Naive thymus-derived CD8-positive, alpha-beta T cell (primary cell): ENCODE measurements at regions not wholly inside any gene's neighbourhood (a gene's known extent, or its start where the extent isn't known, plus 50 kb on each side); places are given as distances from the start of the nearest gene placed in this dataset.

ENCODE experiments used
- ATAC-seq, 2 donors: fragments of 150-1000 bp; cut with Tn5 transposase in 1 of 2; sonication (Bioruptor Pico), chemical (Tn5 transposase) in 1 of 2; 1 replicate in 1 of 2; 2 replicates in 1 of 2; pipeline ENCODE4 v1.10.0; 2021; ENCODE audit warnings: mild to moderate bottlenecking in 2 of 2, moderate library complexity in 2 of 2
- POLR2A ChIA-PET: fragments of 350-600 bp; sonication (Branson Sonifier 250); formaldehyde crosslinking; loops from one replicate; lab custom pipeline; 2021; ENCODE audit warnings: antibody characterized with exemption; lab: Charles Lee
- DNase-seq, 10 donors: peaks; one replicate each; pipeline versions ENCODE4 v3.0.0 to v3.0.0-alpha.2; 2020 to 2022
- H3K27ac Mint-ChIP-seq, 10 donors: one replicate each; pipeline ENCODE4 v1.8.0; 2020 to 2022; ENCODE audit warnings: mild to moderate bottlenecking in 10 of 10, mixed read lengths in 10 of 10, moderate library complexity in 4 of 10, inconsistent platforms in 1 of 10
- H3K27me3 Mint-ChIP-seq, 5 donors: one replicate each; pipeline ENCODE4 v1.8.0; 2021 to 2022; ENCODE audit warnings: mixed read lengths in 5 of 5
- H3K36me3 Mint-ChIP-seq, 3 donors: one replicate each; pipeline ENCODE4 v1.8.0; 2020 to 2022; ENCODE audit warnings: mixed read lengths in 3 of 3, mild to moderate bottlenecking in 2 of 3, inconsistent platforms in 1 of 3
- H3K4me1 Mint-ChIP-seq, 4 donors: one replicate each; pipeline ENCODE4 v1.8.0; 2021 to 2022; ENCODE audit warnings: mixed read lengths in 4 of 4
- H3K4me3 Mint-ChIP-seq, 10 donors: one replicate each; pipeline ENCODE4 v1.8.0; 2020 to 2022; ENCODE audit warnings: mild to moderate bottlenecking in 10 of 10, mixed read lengths in 10 of 10, moderate library complexity in 6 of 10, inconsistent platforms in 1 of 10
- H3K9me3 Mint-ChIP-seq, 9 donors: one replicate each; pipeline ENCODE4 v1.8.0; 2020 to 2022; ENCODE audit warnings: mixed read lengths in 9 of 9, mild to moderate bottlenecking in 3 of 9, inconsistent platforms in 1 of 9, moderate library complexity in 1 of 9

- no peak overlapping the region for H3K4me3 Mint-ChIP-seq
- ATAC-seq = no peak
- peaks cover 0 to 2% (median 0%) of the 10 kb centered on the region in 4 donors for H3K4me1 Mint-ChIP-seq
Measured at GRCh38 chr1:90106311-90106710, 111.4 kb downstream of the ZNF326 start.

DNA sequence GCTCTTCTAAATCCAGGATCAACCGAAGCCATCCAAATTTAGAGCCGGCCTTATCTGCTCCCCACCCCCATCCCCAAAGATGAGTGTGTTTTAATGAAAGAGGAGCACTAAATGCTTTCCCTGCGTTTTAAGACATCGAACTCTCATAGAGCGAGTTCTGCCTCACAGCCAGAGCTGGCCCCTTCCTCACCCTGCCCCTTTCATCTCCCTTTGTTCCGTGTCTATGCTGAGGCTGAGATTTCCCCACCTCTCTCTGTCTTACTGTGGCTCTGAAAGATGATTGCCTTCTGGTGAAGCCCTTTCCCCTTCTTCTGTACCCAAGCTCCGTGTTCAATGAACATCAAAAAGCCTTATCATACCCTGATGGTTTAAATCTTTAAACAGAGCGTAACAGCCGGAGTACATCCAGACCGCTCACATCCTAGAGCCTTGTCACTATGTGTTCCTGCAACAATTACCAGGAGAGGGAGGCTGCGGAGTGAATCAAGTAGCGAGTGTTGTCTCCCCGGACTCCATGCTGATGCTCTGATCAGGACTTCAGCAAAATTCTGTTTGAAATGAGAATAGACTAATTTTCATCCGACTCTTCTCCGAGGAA is 110.1 kb downstream of the ZNF326 start:
- no peak overlapping the region for H3K27ac Mint-ChIP-seq
- H3K36me3 Mint-ChIP-seq = no peaks in the 10 kb centered on the region
- H3K4me1 Mint-ChIP-seq = peaks cover 0 to 2% (median 0%) of the 10 kb centered on the region in 4 donors
- H3K27me3 Mint-ChIP-seq = peaks cover 0 to 14% (median 8%) of the 10 kb centered on the region in 5 donors
- no peak for DNase-seq
- POLR2A ChIA-PET = no interaction called here
- no peak overlapping the region for H3K4me3 Mint-ChIP-seq
- ATAC-seq = no peak
- no peaks in the 10 kb centered on the region for H3K9me3 Mint-ChIP-seq

More at GRCh38 chr1:90106311-90106710, 111.4 kb downstream of the ZNF326 start:
- H3K9me3 Mint-ChIP-seq = no peaks in the 10 kb centered on the region
- H3K27ac Mint-ChIP-seq = no peak overlapping the region
- peaks cover 0 to 18% (median 8%) of the 10 kb centered on the region in 5 donors for H3K27me3 Mint-ChIP-seq
- POLR2A ChIA-PET = no interaction called here
- no peak for DNase-seq
- H3K36me3 Mint-ChIP-seq = no peaks in the 10 kb centered on the region

- Mint-ChIP-seq H3K4me1 (peaks cover 0 to 2% (median 0%) of the 10 kb centered on the region in 4 donors), H3K27ac (no peak overlapping the region)
Measured at GRCh38 chr1:90100566-90100965, 105.7 kb downstream of the ZNF326 start.

DNA sequence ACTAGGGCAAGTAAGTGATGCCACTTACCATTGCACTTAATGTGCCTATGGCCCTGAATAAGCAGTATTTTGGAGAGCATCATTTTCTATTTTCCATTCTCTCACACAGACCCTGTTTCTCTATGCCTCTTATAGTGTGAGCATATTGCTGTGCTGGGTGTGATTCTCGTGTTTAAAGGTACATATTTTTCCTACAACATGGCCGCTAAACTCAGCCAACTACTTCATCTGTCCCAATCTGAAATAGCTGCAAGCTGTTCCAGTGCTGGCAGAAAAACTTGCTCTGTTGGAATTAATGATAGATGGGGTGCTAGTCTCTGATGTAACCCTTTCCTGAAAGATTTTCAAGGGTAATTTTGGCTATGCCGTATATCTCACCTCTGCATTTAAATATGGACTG is 97.5 kb downstream of the ZNF326 start:
- Mint-ChIP-seq H3K9me3 (peaks cover 0 to 20% (median 4%) of the 10 kb centered on the region in 9 donors), H3K4me3 (no peak overlapping the region), H3K36me3 (peaks cover 0 to 5% (median 0%) of the 10 kb centered on the region in 3 donors), H3K4me1 (no peaks in the 10 kb centered on the region), H3K27ac (no peak overlapping the region), H3K27me3 (peaks cover 17 to 49% (median 20%) of the 10 kb centered on the region in 5 donors)
- no peak for DNase-seq
- POLR2A ChIA-PET = no interaction called here
- no peak for ATAC-seq

More at GRCh38 chr1:90100566-90100965, 105.7 kb downstream of the ZNF326 start:
- no peaks in the 10 kb centered on the region for H3K27me3 Mint-ChIP-seq
- DNase-seq (no peak), ATAC-seq (no peak)
- H3K4me3 Mint-ChIP-seq = no peak overlapping the region
- peaks cover 0 to 14% (median 2%) of the 10 kb centered on the region in 9 donors for H3K9me3 Mint-ChIP-seq
- no peaks in the 10 kb centered on the region for H3K36me3 Mint-ChIP-seq
- POLR2A ChIA-PET = no interaction called here
